ENCODE measurements at regions not wholly inside any gene's neighbourhood (a gene's known extent, or its start where the extent isn't known, plus 50 kb on each side); places are given as distances from the start of the nearest gene placed in this dataset.
"Not testable (repeated sequence)": the region's sequence is repeated elsewhere in the genome, so short reads cannot be mapped to it uniquely, and the experiment has no call there.

DNA sequence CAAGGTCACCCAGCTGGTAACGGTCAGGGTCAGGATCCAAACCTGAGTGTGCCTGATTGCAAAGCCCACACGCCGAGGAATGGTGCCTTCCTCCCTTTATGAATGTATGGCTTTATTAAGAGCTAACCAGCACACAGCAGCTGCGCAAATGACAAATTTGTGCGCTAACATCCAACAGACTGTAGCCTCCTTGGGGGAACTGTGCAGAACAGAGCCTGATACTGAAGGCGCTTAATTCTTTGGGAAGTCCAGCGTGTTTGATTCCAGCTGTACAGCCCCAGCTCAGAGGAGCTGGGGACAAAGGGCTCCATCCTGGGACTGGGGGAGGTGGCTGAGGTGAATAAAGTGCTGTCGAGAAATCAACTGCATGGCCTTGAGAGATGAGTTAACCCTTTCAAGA, 75.7 kb upstream of the JARID2 start:
- H3K27ac ChIP-seq = no peak overlapping the region
- H3K36me3 ChIP-seq (replicated peaks) = no peaks in the 10 kb centered on the region
- H3K4me3 ChIP-seq (ENCODE audit: low read depth, low read length) = no peak overlapping the region
- no peak for DNase-seq
- in situ Hi-C loops (cut with HindIII; ENCODE audit: low pct_ligation_motif_present, low sequenced_read_pairs) = no loop called here
- no peaks in the 10 kb centered on the region for H3K27me3 ChIP-seq (replicated peaks)
- TF ChIP-seq, protein P1, sequence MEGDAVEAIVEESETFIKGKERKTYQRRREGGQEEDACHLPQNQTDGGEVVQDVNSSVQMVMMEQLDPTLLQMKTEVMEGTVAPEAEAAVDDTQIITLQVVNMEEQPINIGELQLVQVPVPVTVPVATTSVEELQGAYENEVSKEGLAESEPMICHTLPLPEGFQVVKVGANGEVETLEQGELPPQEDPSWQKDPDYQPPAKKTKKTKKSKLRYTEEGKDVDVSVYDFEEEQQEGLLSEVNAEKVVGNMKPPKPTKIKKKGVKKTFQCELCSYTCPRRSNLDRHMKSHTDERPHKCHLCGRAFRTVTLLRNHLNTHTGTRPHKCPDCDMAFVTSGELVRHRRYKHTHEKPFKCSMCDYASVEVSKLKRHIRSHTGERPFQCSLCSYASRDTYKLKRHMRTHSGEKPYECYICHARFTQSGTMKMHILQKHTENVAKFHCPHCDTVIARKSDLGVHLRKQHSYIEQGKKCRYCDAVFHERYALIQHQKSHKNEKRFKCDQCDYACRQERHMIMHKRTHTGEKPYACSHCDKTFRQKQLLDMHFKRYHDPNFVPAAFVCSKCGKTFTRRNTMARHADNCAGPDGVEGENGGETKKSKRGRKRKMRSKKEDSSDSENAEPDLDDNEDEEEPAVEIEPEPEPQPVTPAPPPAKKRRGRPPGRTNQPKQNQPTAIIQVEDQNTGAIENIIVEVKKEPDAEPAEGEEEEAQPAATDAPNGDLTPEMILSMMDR (IDR thresholded peaks at IDR 0.05; ENCODE audit: low read depth, low read length, missing control alignments) = no peak

DNA sequence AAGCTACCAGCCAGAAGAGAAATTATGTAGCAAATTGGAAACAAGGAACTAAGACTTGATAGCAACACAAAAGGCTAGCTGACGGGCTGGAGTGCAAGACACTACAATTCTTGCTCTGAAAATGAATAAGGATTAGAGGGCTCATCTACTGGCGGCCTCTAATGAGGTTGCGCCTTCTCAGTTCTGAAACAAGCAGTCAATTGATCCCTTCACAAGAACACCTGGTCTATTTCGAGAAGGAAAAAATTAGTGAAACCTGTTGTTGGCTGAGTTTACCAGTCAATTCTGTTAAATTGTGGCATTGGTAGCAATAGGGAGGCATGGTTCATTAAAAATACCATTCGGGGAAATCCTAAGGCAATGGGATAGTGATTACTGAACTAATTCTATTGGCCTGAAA, 74.8 kb upstream of the JARID2 start:
- TF ChIP-seq, protein P1 (IDR thresholded peaks at IDR 0.05; ENCODE audit: low read depth, low read length, missing control alignments) = no peak
- in situ Hi-C loops (cut with HindIII; ENCODE audit: low pct_ligation_motif_present, low sequenced_read_pairs) = no loop called here
- no peak overlapping the region for H3K4me3 ChIP-seq (ENCODE audit: low read depth, low read length)
- no peaks in the 10 kb centered on the region for H3K36me3 ChIP-seq (replicated peaks)
- no peaks in the 10 kb centered on the region for H3K27me3 ChIP-seq (replicated peaks)
- H3K27ac ChIP-seq = no peak overlapping the region
- DNase-seq = no peak

DNA sequence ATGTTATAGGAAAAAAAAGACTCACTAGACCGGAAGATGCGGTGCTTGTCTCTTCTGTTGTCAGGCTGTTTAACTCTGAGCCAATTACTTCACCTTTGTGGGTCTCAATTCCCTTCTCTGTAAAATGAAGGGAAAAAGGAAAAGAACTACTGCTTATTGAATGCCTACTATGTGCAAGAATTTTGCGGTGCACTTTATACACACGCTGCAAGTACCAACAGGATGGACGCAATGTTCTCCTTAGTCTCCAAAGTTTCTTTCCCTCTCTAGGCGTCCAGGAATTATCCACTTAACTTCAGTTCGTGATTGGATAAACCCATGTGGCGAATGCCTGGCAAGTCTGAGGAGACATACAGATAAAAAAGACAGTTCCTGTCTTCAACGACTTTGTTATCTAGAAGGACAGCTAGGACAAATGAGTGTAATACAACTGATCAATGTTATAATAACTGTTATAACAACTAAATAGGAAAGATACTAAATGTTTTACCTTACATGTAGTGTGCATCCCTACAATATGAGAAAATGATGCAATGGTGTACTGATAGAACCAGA, 69.0 kb upstream of the JARID2 start:
- DNase-seq = no peak
- Histone ChIP-seq H3K4me3 (ENCODE audit: low read depth, low read length) (no peak overlapping the region), H3K27ac (no peak overlapping the region), H3K27me3 (replicated peaks) (no peaks in the 10 kb centered on the region), H3K36me3 (replicated peaks) (no peaks in the 10 kb centered on the region)
- TF ChIP-seq, protein P1 (IDR thresholded peaks at IDR 0.05; ENCODE audit: low read depth, low read length, missing control alignments) = no peak
- in situ Hi-C loops (cut with HindIII; ENCODE audit: low pct_ligation_motif_present, low sequenced_read_pairs) = no loop called here

DNA sequence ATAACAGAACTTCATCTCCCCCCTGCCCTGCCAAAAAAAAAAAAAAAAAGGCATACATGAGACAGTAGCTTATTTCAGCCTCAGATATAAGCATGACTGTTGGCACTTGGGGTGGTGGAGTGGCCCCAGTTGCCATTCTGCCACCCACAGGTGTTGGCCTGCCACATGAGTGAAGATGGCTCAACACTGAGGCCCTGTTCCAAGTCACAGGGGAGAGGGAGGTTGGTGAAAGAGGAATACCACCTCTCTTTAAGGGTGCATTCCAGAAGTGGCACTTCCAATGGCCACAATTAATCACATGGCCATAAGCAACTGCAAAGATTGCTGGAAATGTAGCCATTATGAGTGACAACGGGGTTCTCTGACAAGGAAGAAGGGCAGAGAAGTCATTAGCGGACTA, 61.9 kb upstream of the JARID2 start:
- in situ Hi-C loops (cut with HindIII; ENCODE audit: low pct_ligation_motif_present, low sequenced_read_pairs) = no loop called here
- no peak for DNase-seq
- no peak overlapping the region for H3K27ac ChIP-seq
- H3K36me3 ChIP-seq (replicated peaks) = no peaks in the 10 kb centered on the region
- H3K4me3 ChIP-seq (ENCODE audit: low read depth, low read length) = no peak overlapping the region
- no peaks in the 10 kb centered on the region for H3K27me3 ChIP-seq (replicated peaks)
- TF ChIP-seq, protein P1 (IDR thresholded peaks at IDR 0.05; ENCODE audit: low read depth, low read length, missing control alignments) = no peak

DNA sequence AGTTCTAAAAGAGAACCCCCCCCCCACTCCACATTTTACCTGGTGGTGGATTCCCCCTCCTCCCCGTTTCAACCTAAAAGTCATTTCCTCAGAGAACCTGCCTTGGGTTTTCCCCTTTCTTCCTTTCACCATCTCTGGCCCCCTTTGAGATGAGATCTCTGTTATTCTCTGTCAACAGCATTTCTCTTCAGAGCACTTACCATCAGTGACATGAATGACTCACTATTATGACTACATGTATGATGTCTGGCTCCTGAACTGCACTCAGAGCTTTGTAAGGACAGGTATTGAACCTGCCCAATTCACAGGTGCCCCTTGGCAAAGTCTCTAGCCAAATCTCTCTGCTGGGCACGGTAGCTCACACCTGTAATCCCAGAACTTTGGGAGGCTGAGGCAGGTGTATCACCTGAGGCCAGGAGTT, 61.4 kb upstream of the JARID2 start:
- DNase-seq = no peak
- H3K27ac ChIP-seq = no peak overlapping the region
- TF ChIP-seq, protein P1 (IDR thresholded peaks at IDR 0.05; ENCODE audit: low read depth, low read length, missing control alignments) = no peak
- in situ Hi-C loops (cut with HindIII; ENCODE audit: low pct_ligation_motif_present, low sequenced_read_pairs) = no loop called here
- no peaks in the 10 kb centered on the region for H3K27me3 ChIP-seq (replicated peaks)
- H3K4me3 ChIP-seq (ENCODE audit: low read depth, low read length) = no peak overlapping the region
- no peaks in the 10 kb centered on the region for H3K36me3 ChIP-seq (replicated peaks)

DNA sequence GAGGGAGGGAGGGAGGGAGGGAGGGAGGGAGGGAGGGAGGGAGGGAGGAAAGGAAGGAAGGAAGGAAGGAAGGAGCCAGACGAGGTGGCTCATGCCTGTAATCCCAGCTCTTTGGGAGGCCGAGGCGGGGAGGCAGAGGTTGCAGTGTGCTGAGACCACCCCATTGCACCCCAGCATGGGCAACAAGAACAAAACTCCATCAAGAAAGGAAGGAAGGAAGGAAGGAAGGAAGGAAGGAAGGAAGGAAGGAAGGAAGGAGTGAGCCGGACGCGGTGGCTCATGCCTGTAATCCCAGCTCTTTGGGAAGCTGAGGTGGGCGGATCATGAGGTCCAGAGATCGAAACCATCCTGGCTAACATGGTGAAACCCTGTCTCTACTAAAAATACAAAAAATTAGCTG, 60.8 kb upstream of the JARID2 start:
- in situ Hi-C loops (cut with HindIII; ENCODE audit: low pct_ligation_motif_present, low sequenced_read_pairs); H3K27ac ChIP-seq; H3K27me3 ChIP-seq (replicated peaks); DNase-seq; H3K4me3 ChIP-seq (ENCODE audit: low read depth, low read length); H3K36me3 ChIP-seq (replicated peaks): not testable (repeated sequence)

DNA sequence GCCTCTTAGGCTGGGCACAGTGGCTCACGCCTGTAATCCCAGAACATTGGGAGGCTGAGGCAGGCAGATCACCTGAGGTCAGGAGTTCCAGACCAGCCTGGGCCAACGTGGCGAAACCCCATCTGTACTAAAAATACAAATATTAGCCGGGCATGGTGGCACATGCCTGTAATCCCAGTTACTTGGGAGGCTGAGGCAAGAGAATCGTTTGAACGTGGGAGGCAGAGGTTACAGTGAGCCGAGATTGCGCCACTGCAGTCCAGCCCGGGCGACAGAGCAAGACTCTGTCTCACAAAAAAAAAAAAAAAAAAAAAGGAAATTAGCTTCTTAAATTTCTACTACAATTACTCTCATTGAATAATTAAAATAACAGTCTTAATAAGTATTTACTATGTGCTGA, 52.4 kb upstream of the JARID2 start:
- in situ Hi-C loops (cut with HindIII; ENCODE audit: low pct_ligation_motif_present, low sequenced_read_pairs); H3K36me3 ChIP-seq (replicated peaks); H3K4me3 ChIP-seq (ENCODE audit: low read depth, low read length); H3K27ac ChIP-seq; DNase-seq; H3K27me3 ChIP-seq (replicated peaks): not testable (repeated sequence)
